ENCODE measurements at regions not wholly inside any gene's neighbourhood (a gene's known extent, or its start where the extent isn't known, plus 50 kb on each side); places are given as distances from the start of the nearest gene placed in this dataset.

GRCh38 chr21:41071258-41072171 lies 96.4 kb upstream of the BACE2 start:
- DNase-seq (ENCODE audit: low spot score) = no peak
- no peak for TF ChIP-seq CTCF (IDR thresholded peaks at IDR 0.05; ENCODE audit: borderline replicate concordance, control extremely low read depth, extremely low read depth, insufficient read depth, missing control alignments)
- in situ Hi-C loops (cut with MboI; ENCODE audit: low sequenced_read_pairs, unreplicated experiment) = no loop called here

DNA sequence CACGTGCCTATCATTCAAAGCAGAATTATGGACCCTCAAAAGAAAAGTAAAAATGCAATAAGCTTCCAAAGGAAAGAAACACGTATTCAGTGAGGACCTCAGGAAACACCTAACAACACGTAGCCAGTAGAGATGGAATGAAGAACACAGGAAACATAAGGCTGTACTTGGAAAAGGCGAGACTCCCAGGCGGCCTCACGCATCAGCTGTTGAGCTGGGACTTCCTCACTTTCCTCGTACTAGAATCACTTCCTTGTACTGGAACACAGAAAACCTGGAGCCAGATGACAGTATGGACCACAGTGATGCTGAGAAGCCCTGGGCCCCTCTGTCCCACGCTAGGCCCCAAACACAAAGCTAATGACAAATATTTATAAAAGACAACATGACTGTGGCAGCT lies 94.4 kb upstream of the BACE2 start:
- in situ Hi-C loops (cut with MboI; ENCODE audit: low sequenced_read_pairs, unreplicated experiment) = no loop called here
- TF ChIP-seq CTCF (IDR thresholded peaks at IDR 0.05; ENCODE audit: borderline replicate concordance, control extremely low read depth, extremely low read depth, insufficient read depth, missing control alignments) = no peak
- no peak for DNase-seq (ENCODE audit: low spot score)

- in situ Hi-C loops (cut with MboI; ENCODE audit: low sequenced_read_pairs, unreplicated experiment) = no loop called here
- DNase-seq (ENCODE audit: low spot score) = no peak
- no peak for TF ChIP-seq CTCF (IDR thresholded peaks at IDR 0.05; ENCODE audit: borderline replicate concordance, control extremely low read depth, extremely low read depth, insufficient read depth, missing control alignments)
Observed at GRCh38 chr21:41074396-41075184, 93.4 kb upstream of the BACE2 start.

DNA sequence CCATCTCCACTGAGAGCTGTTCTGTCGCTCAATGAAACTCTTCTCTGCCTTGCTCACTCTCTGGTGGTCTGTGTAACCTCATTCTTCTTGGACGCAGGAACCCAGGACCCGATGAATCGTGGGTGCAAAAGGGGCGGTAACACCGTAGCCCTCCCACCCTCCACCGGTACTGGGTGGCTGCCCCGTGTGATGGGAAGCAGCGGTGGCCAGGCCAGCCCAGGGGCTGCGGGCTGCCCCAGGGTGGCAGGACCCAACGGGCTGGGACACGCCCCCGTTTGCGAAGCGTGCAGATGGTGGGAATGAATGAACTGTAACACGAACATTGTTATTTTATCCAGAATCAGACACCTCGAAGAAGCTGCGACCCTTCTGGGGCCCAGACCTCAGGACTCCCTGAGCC lies 92.3 kb upstream of the BACE2 start:
- in situ Hi-C loops (cut with MboI; ENCODE audit: low sequenced_read_pairs, unreplicated experiment) = no loop called here
- no peak for DNase-seq (ENCODE audit: low spot score)

DNA sequence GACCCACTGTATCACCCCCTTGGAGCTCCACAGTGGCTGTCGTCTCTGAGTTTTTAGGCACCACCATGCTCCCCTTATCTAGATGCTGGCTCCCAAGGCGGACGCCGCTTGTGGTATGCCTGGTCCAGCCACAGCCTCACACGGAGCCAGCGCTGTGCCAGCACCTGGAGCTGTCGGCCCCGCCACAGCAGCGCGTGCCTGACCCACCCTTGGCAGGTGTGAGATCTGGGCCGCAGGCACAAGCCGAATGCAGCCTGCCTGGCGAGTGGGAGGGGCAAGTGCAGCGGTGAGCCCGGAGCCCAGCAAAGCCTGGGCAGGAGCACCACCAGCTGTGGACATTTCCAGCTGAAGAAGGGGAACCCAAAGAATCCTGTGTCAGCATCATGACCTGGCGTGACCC lies 91.9 kb upstream of the BACE2 start:
- DNase-seq (ENCODE audit: low spot score) = no peak
- no peak for TF ChIP-seq CTCF (IDR thresholded peaks at IDR 0.05; ENCODE audit: borderline replicate concordance, control extremely low read depth, extremely low read depth, insufficient read depth, missing control alignments)
- in situ Hi-C loops (cut with MboI; ENCODE audit: low sequenced_read_pairs, unreplicated experiment) = no loop called here

More for the DNA sequence above, 92.3 kb upstream of the BACE2 start:
- TF ChIP-seq CTCF (IDR thresholded peaks at IDR 0.05; ENCODE audit: borderline replicate concordance, control extremely low read depth, extremely low read depth, insufficient read depth, missing control alignments) = no peak

GRCh38 chr21:41079159-41079558 lies 88.8 kb upstream of the BACE2 start:
- TF ChIP-seq CTCF (IDR thresholded peaks at IDR 0.05; ENCODE audit: borderline replicate concordance, control extremely low read depth, extremely low read depth, insufficient read depth, missing control alignments) = no peak
- in situ Hi-C loops (cut with MboI; ENCODE audit: low sequenced_read_pairs, unreplicated experiment) = no loop called here
- DNase-seq (ENCODE audit: low spot score) = no peak

All from GM13976 (cell line).